HCT116 (cell line): ENCODE measurements at regions not wholly inside any gene's neighbourhood (a gene's known extent, or its start where the extent isn't known, plus 50 kb on each side); places are given as distances from the start of the nearest gene placed in this dataset.
"Not testable (repeated sequence)": the region's sequence is repeated elsewhere in the genome, so short reads cannot be mapped to it uniquely, and the experiment has no call there.

Experiments used
- POLR2AphosphoS5 ChIP-seq: IDR thresholded peaks from 2 replicates; pipeline ENCODE4 v1.6.1; 2011; ENCODE audit warnings: mild to moderate bottlenecking, low read depth, low read length, moderate library complexity
- TF ChIP-seq, protein P1 (sequence below): IDR thresholded peaks from 2 replicates; pipeline ENCODE4 v1.6.1; 2012; ENCODE audit warnings: low read depth

DNA sequence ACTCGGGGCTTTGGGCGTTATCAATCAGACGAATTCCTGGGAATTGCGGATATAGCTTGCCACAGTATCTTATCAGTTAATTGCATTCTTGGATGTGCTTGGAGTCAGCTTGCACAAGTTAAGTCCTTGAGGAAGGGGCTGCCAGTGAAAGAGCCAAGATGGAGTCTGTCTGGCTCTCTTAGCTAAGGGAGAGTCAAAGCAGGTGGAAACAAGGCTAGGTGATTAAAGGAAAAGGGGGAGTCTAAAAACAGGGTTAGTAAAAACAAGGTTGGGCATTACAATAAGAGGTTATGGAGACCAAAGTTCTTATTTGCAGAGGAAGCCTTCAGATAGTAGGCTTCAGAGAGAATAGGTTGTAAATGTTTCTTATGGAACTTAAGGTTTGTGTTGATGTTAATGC lies 149.2 kb downstream of the RRAGB start:
- TF ChIP-seq, protein P1, sequence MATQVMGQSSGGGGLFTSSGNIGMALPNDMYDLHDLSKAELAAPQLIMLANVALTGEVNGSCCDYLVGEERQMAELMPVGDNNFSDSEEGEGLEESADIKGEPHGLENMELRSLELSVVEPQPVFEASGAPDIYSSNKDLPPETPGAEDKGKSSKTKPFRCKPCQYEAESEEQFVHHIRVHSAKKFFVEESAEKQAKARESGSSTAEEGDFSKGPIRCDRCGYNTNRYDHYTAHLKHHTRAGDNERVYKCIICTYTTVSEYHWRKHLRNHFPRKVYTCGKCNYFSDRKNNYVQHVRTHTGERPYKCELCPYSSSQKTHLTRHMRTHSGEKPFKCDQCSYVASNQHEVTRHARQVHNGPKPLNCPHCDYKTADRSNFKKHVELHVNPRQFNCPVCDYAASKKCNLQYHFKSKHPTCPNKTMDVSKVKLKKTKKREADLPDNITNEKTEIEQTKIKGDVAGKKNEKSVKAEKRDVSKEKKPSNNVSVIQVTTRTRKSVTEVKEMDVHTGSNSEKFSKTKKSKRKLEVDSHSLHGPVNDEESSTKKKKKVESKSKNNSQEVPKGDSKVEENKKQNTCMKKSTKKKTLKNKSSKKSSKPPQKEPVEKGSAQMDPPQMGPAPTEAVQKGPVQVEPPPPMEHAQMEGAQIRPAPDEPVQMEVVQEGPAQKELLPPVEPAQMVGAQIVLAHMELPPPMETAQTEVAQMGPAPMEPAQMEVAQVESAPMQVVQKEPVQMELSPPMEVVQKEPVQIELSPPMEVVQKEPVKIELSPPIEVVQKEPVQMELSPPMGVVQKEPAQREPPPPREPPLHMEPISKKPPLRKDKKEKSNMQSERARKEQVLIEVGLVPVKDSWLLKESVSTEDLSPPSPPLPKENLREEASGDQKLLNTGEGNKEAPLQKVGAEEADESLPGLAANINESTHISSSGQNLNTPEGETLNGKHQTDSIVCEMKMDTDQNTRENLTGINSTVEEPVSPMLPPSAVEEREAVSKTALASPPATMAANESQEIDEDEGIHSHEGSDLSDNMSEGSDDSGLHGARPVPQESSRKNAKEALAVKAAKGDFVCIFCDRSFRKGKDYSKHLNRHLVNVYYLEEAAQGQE, result not testable (repeated sequence)
- not testable (repeated sequence) for TF ChIP-seq POLR2AphosphoS5
